ENCODE measurements at regions not wholly inside any gene's neighbourhood (a gene's known extent, or its start where the extent isn't known, plus 50 kb on each side); places are given as distances from the start of the nearest gene placed in this dataset.

GRCh38 chr5:152116934-152117333 lies 192.3 kb upstream of the GLRA1 start:
- intact Hi-C loops (cut with DNase I) = no loop called here
- Histone ChIP-seq H3K27me3 (no peaks in the 10 kb centered on the region), H3K27ac (no peak overlapping the region), H3K9me3 (replicated peaks in 1 of 3) (no peaks in the 10 kb centered on the region), H3K36me3 (replicated peaks in 1 of 2) (no peaks in the 10 kb centered on the region), H3K4me3 (no peak overlapping the region), H3K4me1 (replicated peaks in 1 of 2) (no peaks in the 10 kb centered on the region)
- TF ChIP-seq CTCF (IDR thresholded peaks at IDR 0.05) (no peak), POLR2A (IDR thresholded peaks at IDR 0.05) (no peak)
- WGBS, 4 donors = 69 to 82% (median 79%) methylated on average over 3 of the region's 3 CpGs
- no peak for DNase-seq

GRCh38 chr5:152113401-152113800 lies 188.8 kb upstream of the GLRA1 start:
- H3K36me3 ChIP-seq (replicated peaks in 1 of 2) = no peaks in the 10 kb centered on the region
- TF ChIP-seq POLR2A (IDR thresholded peaks at IDR 0.05) = no peak
- no peak for TF ChIP-seq CTCF (IDR thresholded peaks at IDR 0.05)
- no peaks in the 10 kb centered on the region for H3K9me3 ChIP-seq (replicated peaks in 1 of 3)
- DNase-seq = no peak
- intact Hi-C loops (cut with DNase I) = no loop called here
- H3K4me3 ChIP-seq = no peak overlapping the region
- WGBS, 4 donors = 15 to 39% (median 35%) methylated on average over 2 of the region's 2 CpGs
- H3K27ac ChIP-seq = no peak overlapping the region
- H3K27me3 ChIP-seq = no peaks in the 10 kb centered on the region
- H3K4me1 ChIP-seq (replicated peaks in 1 of 2) = no peaks in the 10 kb centered on the region

GRCh38 chr5:152107220-152107619 lies 182.6 kb upstream of the GLRA1 start:
- Histone ChIP-seq H3K4me3 (no peak overlapping the region), H3K9me3 (replicated peaks in 1 of 3) (no peaks in the 10 kb centered on the region), H3K27ac (no peak overlapping the region), H3K27me3 (no peaks in the 10 kb centered on the region), H3K4me1 (replicated peaks in 1 of 2) (no peaks in the 10 kb centered on the region), H3K36me3 (replicated peaks in 1 of 2) (no peaks in the 10 kb centered on the region)
- 29 to 38% (median 33%) methylated on average over 3 of the region's 3 CpGs for WGBS, 4 donors
- TF ChIP-seq POLR2A (IDR thresholded peaks at IDR 0.05) (no peak), CTCF (IDR thresholded peaks at IDR 0.05) (no peak)
- DNase-seq = no peak
- intact Hi-C loops (cut with DNase I) = no loop called here

- 84 to 88% (median 86%) methylated on average over 2 of the region's 2 CpGs for WGBS, 4 donors
- Histone ChIP-seq H3K27me3 (no peaks in the 10 kb centered on the region), H3K36me3 (replicated peaks in 1 of 2) (no peaks in the 10 kb centered on the region), H3K4me3 (no peak overlapping the region), H3K27ac (no peak overlapping the region), H3K4me1 (replicated peaks in 1 of 2) (no peaks in the 10 kb centered on the region), H3K9me3 (replicated peaks in 1 of 3) (no peaks in the 10 kb centered on the region)
- no peak for TF ChIP-seq POLR2A (IDR thresholded peaks at IDR 0.05)
- no peak for TF ChIP-seq CTCF (IDR thresholded peaks at IDR 0.05)
- intact Hi-C loops (cut with DNase I) = no loop called here
- DNase-seq = no peak
These were observed 181.9 kb upstream of the GLRA1 start for GRCh38 chr5:152106571-152106970.

Measured in adrenal gland (tissue), 9 donors.